ENCODE measurements at regions not wholly inside any gene's neighbourhood (a gene's known extent, or its start where the extent isn't known, plus 50 kb on each side); places are given as distances from the start of the nearest gene placed in this dataset.
A peak's percentile ranks its signal among the peaks of the same experiment; 100 is the strongest.

GRCh38 chr4:121277194-121278105 lies 103.4 kb downstream of the QRFPR start:
- DNase-seq (ENCODE audit: low spot score): peak; percentile 70

- DNase-seq (ENCODE audit: low spot score): no peak
Observed at GRCh38 chr4:121273191-121273590, 107.6 kb downstream of the QRFPR start.

- DNase-seq (ENCODE audit: low spot score): peak; percentile 60
Observed at GRCh38 chr4:121272526-121272925, 108.3 kb downstream of the QRFPR start.

- no peak for DNase-seq (ENCODE audit: low spot score)
Observed at GRCh38 chr4:121270389-121270788, 106.3 kb upstream of the TNIP3 start.

- DNase-seq (ENCODE audit: low spot score): no peak
Observed at GRCh38 chr4:121269001-121269400, 104.9 kb upstream of the TNIP3 start.

GRCh38 chr4:121266982-121267381 lies 102.9 kb upstream of the TNIP3 start:
- no peak for DNase-seq (ENCODE audit: low spot score)

- DNase-seq (ENCODE audit: low spot score): no peak
Observed at GRCh38 chr4:121256887-121257466, 92.9 kb upstream of the TNIP3 start.

- DNase-seq (ENCODE audit: low spot score): peak; percentile 85
Observed at GRCh38 chr4:121255986-121256750, 92.0 kb upstream of the TNIP3 start.

GRCh38 chr4:121253961-121254360 lies 89.8 kb upstream of the TNIP3 start:
- no peak for DNase-seq (ENCODE audit: low spot score)

GRCh38 chr4:121252224-121252806 lies 88.2 kb upstream of the TNIP3 start:
- peak; percentile 73 for DNase-seq (ENCODE audit: low spot score)

GRCh38 chr4:121248747-121249146 lies 84.6 kb upstream of the TNIP3 start:
- DNase-seq (ENCODE audit: low spot score): no peak

GRCh38 chr4:121246698-121247097 lies 82.6 kb upstream of the TNIP3 start:
- no peak for DNase-seq (ENCODE audit: low spot score)

GRCh38 chr4:121243485-121243884 lies 79.4 kb upstream of the TNIP3 start:
- DNase-seq (ENCODE audit: low spot score): no peak

- no peak for DNase-seq (ENCODE audit: low spot score)
Observed at GRCh38 chr4:121242188-121242750, 78.1 kb upstream of the TNIP3 start.

GRCh38 chr4:121239951-121240350 lies 75.8 kb upstream of the TNIP3 start:
- DNase-seq (ENCODE audit: low spot score): no peak

- no peak for DNase-seq (ENCODE audit: low spot score)
Observed at GRCh38 chr4:121238461-121238860, 74.3 kb upstream of the TNIP3 start.

GRCh38 chr4:121237069-121237399 lies 72.9 kb upstream of the TNIP3 start:
- no peak for DNase-seq (ENCODE audit: low spot score)

- DNase-seq (ENCODE audit: low spot score): no peak
Observed at GRCh38 chr4:121236353-121237068, 72.4 kb upstream of the TNIP3 start.

GRCh38 chr4:121233982-121234381 lies 69.9 kb upstream of the TNIP3 start:
- DNase-seq (ENCODE audit: low spot score): no peak

GRCh38 chr4:121229993-121230392 lies 65.9 kb upstream of the TNIP3 start:
- DNase-seq (ENCODE audit: low spot score): no peak

- no peak for DNase-seq (ENCODE audit: low spot score)
Observed at GRCh38 chr4:121228848-121229247, 64.7 kb upstream of the TNIP3 start.
